ENCODE measurements at regions not wholly inside any gene's neighbourhood (a gene's known extent, or its start where the extent isn't known, plus 50 kb on each side); places are given as distances from the start of the nearest gene placed in this dataset.
"Not testable (repeated sequence)": the region's sequence is repeated elsewhere in the genome, so short reads cannot be mapped to it uniquely, and the experiment has no call there.

DNA sequence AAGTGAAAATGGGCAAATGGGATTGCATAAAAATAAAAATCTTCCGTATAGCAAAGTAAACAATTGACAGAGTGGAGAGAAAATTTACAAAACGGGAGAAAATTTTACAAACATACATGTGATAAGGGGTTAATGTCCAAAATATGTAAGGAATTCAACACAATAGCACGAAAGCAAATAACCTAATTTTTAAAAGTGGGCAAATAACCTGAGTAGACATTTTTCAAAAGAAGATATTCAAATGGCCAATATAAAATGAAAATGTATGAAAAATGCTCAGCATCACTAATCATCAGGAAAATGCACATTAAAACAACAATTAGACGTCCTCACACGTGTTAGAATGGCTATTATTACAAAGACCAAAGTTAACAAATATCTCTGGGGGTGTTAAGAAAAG is 441.5 kb downstream of the HTR1B start:
- Histone ChIP-seq H3K27ac (no peak overlapping the region), H3K4me3 (no peak overlapping the region)

DNA sequence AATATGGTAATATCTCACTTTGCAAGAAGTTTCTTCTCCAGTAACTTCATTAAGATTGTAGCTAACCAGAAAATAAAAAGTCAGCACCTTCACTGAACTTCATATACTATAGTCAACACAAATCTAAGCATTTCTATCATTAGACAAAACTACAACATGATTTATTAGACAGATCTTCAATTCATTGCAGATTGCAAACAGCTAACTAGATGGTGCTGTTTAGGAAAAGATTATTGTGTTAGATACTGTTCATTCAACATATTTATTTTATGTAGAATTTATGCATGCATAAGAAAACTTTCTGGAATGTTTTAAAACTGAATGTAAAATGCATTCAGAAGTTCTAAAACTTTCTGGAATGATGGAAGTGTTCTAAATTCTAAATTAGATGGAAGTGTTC is 442.1 kb downstream of the HTR1B start:
- no peak overlapping the region for H3K27ac ChIP-seq
- H3K4me3 ChIP-seq: no peak overlapping the region

DNA sequence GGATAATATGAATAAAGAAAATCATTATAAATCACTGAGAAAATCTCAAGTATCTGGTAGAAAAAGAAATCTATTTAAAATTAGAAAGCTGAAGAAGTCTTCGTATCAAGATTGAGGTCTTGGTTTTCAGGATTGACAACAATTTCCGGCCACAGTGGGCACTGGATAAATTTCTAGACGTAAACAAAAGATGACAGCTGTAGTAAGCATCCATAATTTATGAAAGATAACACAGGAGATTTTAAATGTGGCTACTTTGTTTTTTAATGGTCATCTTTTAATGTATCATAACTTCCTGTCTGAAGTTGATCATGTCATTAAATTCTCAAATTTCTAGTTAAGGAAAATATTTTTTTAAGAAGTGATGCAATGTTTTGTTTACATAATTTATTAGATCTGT is 444.2 kb downstream of the HTR1B start:
- Histone ChIP-seq H3K27ac (no peak overlapping the region), H3K4me3 (no peak overlapping the region)

DNA sequence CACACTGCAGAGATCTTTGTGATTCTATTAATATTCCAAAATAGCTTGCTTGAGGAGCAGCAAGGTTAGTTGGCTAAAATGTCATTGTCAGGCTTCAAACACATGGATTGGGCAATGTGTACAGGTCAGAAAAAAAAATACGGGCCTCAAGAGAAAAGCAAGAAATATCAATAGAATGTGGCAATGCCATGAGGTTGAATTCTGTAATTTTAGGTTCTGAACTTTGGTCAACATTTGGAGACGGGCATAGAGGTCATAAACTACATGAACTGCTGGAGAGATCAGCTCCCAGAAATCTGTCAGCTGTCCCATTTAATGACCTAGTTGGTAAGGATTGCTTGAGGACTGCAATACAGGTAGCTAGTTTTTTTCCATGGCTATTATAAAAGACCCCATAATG is 445.8 kb downstream of the HTR1B start:
- Histone ChIP-seq H3K4me3 (no peak overlapping the region), H3K27ac (no peak overlapping the region)

DNA sequence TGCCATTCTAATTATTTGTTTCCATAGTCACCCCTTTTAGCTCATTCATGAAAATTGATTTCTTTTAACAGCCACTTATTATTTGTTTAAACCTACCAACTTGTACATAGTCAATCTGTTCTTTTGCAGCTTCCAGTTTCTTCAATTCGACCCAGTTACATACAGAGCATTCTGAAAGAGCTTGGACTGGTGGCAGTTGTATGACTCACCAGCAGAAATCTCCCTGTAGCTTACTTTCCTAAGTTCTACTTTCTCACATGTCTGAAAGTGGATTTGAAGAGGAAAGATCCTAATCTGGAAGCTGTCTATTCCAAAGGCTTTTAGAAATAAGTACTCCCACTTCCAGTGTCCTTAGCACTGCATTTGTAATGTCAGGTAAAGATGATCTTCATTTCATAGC is 447.9 kb downstream of the HTR1B start:
- Histone ChIP-seq H3K27ac (no peak overlapping the region), H3K4me3 (no peak overlapping the region)

DNA sequence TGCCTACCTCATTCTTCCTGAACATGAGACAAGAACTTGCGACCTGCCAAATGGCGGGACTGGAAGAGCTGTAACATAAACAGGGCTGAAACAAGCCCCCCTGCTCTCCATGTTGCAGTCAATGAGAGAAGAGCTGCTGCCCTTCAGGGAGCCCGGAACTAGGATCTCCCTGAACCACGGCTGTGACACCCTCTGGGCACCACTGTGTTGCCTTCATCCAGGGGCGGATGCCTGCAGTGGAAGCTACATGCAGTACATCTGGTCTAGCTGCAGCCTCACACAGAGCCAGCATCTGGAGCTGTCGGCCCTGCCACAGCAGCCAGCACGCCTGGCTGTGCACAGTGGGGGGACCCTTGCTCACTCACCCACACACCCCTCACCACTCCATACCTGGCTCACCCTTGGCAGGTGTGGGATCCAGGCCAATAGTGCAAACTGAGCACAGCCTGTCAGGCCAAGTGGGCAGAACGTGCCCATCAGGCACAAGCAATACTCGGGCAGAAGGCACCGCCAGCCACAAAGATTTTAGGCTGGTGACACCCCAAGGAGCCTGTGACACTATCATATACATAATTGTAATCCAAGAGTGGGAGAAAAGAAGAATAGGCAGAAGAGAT is 451.3 kb downstream of the HTR1B start:
- Histone ChIP-seq H3K4me3 (no peak overlapping the region), H3K27ac (no peak overlapping the region)

DNA sequence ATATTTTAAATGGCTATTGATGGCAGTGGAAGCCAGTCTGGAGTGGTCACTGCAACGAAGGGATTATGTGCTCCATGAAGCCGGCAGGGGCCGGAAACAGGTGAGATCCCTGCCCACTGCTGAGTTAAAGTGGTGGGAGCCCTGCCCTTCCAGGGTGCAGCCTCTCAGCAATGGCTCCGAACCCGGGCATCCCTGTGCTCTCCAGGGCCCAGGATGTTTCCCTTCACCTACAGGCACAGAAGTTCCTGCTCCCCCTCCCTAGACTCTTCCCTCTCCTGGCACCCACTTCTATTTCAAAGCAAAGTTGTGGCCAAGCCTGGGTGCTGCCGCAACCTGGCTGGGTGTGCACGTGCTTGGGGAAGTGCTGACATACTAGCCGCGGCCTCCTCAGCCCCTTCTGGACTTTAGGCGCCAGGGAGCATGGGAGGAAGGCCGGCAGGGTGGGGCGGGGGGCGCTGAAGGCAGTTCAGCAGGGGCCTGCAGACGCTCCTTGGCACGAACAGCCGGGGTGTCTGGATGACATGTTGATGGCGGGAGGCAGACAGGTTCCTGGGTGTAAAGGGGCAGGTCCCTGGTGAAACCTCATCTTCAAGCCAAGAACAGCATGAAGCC is 452.3 kb downstream of the HTR1B start:
- Histone ChIP-seq H3K27ac (no peak overlapping the region), H3K4me3 (no peak overlapping the region)

DNA sequence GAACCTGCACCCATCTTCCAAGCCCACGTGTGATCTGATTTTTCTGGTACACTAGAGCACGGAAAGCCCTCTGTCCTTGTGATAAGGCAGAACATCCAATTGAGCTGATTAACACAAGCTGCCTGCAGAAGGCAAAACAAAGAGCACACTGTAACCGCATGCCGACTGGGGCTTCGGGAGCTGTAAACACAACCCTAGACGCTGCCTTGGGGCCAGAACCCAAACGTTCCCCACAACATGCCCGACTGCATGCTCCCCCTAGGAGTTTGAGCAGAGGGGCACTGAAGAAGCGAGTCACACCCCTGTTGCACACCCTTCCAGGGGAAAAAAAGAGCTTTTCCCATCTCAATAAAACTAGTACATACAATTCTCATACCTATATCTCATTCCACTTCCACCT is 470.7 kb downstream of the HTR1B start:
- no peak overlapping the region for H3K4me3 ChIP-seq
- H3K27ac ChIP-seq: no peak overlapping the region

DNA sequence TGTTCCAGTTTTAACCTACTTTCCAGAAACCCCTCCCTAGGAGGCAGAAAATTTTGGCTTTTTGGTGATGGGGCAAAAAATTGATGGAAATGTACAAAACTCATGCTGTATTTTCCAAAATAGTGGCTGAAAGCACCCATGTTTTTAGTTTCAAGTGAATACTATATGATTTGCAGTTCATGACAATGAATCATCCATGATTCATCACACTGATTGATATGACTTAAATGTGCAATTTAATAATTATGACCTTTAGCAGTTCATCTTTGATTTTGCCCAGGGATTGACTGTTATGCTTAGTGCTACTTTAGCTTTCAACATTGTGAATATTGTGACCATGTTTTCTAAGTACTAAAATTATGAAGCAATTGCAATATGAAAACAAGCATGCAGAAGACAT is 478.7 kb downstream of the HTR1B start:
- Histone ChIP-seq H3K27ac (no peak overlapping the region), H3K4me3 (no peak overlapping the region)

DNA sequence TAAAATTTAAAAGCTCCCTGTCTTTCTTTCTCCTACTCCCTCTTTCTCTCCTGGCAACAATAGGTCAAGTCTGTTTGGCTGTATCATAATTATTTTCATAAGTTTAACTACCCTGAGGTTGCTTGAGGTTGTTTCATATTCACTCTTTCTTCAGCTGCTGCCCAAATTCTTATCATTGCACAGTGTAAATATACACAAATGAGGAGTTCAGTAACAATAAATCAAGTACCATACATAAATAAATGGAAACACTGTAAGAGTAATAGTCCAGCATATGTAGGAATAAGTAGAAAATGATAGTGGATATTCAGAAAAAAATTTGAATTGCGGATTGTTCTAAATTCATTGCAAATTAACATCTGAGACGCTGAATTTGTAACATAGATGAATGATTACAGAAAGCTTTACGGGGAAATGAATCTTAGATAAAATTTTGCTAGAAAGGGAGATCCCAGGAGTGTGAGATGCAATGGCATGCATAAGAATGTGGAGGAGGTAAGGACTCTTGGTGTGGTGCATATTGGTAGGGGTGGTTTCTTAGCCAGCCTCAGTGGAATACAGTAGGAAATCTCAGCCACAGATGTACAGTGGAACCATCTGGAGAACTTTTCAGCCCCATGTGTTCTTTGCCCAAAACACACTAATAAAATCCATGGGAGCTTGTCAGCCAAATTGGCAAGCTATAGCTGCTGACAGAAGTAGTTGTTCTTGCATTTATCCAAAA is 480.7 kb downstream of the HTR1B start:
- no peak overlapping the region for H3K4me3 ChIP-seq
- peak overlapping the region in 2 of 21 experiments; percentile 11 to 44 for H3K27ac ChIP-seq

DNA sequence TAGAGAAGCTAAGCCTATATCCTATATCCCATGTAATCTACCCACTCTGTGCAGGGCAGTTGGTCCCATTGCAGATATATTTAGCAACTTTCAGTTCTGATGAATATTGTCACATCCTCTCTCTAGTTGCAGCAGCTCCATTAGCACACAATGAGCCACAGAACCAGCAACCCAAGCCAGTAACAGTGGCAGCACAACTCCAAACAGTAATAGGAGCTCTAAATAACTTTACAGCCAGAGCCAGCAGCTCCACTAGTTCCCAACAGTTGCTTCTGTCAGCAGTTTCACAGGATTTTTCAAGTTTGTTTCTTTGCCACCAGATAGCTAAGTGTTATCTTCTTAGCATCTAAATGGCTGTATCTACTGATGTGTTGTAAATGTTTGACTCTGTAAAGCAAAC is 490.8 kb downstream of the HTR1B start:
- Histone ChIP-seq H3K27ac (no peak overlapping the region), H3K4me3 (no peak overlapping the region)

DNA sequence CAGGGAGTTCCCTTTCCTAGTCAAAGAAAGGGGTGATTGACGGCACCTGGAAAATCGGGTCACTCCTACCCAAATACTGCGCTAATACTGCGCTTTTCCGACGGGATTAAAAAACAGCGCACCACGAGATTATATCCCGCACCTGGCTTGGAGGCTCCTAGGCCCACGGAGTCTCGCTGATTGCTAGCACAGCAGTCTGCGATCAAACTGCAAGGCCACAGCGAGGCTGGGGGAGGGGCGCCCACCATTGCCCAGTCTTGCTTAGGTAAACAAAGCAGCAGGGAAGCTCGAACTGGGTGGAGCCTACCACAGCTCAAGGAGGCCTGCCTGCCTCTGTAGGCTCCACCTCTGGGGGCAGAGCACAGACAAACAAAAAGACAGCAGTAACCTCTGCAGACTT is 504.1 kb downstream of the HTR1B start:
- H3K4me3 ChIP-seq, H3K27ac ChIP-seq: not testable (repeated sequence)

DNA sequence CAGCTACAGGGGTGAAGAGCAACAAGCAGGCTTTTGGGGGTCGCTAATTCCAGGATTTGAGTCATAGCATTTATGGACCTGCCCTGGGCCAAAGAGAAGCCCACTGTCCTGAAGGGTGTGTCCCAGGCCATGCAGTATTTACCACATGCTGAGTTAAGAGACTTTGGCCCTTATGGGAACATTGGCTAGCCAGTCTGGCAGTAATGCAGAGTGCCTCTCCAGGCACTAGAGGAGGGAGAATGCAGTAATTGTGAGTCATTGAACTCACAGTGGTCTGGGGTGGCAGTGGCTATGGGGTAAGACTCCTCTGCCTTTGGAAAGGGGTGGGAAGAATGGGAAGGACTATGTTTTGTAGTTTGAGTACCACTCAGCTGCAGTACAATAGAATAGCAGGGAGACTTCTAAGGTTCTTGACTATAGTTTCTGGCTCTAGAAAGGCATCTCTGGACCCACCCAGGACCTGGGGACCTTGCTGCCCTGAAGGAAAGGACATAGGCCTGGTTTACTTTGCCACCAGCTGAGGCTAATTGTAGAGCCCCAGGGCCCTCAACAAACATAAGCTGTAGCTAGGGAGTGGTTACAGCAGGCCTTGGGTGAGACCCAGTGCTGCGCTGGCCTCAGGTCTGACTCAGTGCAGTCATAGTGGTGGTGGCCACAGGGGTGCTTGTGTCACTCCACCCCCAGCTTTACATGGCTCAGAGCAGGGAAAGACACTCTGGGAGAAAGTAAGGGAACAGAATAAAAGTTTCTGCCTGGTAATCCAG is 520.9 kb downstream of the HTR1B start:
- no peak overlapping the region for H3K4me3 ChIP-seq
- no peak overlapping the region for H3K27ac ChIP-seq

DNA sequence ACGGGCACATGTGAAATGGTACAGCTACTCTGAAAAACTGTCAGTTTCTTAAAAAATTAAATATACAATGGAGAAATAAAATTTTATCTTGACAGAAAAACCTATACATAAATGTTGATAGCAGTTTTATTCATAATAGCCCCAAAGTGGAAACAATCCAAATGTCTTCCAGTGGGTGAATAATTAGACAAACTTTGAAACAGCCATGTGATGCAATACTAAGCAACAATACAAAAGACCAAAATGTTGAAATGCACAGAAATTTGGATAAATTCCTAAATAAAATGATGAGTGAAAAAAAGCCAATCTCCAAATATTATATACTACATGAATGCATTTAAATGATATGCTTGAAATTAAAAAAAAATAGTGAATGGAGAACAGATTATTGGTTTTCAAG is 523.1 kb downstream of the HTR1B start:
- Histone ChIP-seq H3K4me3 (no peak overlapping the region), H3K27ac (no peak overlapping the region)

DNA sequence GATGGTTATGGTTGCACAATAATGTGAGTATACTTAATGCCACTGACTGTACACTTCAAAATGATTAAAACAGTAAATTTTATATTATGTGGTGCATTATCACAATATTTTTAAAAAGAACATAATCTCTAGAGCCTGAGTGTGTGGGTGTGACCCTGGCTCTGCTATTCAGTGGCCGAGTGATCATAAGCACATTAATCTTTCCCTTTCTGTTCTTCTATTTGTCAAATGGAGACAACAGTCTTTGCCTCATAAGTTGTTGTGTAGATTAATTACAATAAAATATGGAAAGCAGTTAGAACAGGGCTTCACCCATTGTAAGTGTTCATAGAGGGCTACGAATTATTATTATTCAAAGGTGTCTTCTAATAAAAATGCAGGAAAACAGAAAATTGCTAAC is 548.6 kb downstream of the HTR1B start:
- no peak overlapping the region for H3K4me3 ChIP-seq
- H3K27ac ChIP-seq: no peak overlapping the region

DNA sequence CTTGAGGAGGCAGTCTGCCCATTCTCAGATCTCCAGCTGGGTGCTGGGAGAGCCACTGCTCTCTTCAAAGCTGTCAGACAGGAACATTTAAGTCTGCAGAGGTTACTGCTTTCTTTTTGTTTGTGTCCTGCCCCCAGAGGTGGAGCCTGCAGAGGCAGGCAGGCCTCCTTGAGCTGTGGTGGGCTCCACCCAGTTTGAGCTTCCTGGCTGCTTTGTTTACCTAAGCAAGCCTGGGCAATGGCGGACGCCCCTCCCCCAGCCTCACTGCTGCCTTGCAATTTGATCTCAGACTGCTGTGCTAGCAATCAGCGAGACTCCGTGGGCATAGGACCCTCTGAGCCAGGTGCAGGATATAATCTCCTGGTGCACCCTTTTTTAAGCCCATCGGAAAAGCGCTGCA is 557.8 kb downstream of the HTR1B start:
- not testable (repeated sequence) for H3K4me3 ChIP-seq, H3K27ac ChIP-seq

DNA sequence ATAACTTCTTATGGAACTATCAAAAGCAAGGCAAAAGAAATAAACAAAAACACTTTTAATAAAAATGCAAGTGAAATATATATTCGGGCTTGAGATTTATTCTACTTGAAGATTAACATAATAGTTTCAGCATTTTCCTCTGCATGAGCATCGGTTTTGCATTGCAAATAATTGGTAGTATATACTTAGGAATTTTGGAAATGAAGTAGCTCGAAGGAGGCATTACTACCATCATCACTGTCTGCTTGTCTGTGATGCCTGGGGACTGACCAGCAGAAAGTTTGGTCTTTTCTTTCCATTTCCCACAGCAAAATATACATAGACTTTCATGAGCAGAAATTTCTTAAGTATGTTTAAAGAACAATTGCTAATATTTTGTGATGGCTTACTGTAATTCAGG is 570.7 kb downstream of the HTR1B start:
- H3K27ac ChIP-seq: no peak overlapping the region
- H3K4me3 ChIP-seq: no peak overlapping the region

DNA sequence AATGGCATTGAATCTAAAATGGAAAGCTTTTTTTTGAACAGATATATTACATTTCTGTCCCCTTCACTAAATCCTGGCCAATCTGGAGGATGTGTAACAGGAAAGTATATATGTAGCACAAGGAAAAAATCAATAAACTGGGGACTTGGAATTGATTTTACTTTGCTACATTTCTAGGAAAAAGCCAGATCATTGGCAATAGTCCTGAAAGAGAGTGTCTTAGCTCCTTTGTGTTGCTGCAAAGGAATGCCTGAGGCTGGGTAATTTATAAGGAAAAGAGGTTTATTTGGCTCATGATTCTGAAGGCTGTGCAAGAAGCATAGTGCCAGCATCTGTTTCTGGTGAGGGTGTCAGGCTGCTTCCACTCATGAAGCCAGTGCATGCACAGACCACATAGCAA is 574.9 kb downstream of the HTR1B start:
- H3K27ac ChIP-seq: no peak overlapping the region
- H3K4me3 ChIP-seq: no peak overlapping the region

DNA sequence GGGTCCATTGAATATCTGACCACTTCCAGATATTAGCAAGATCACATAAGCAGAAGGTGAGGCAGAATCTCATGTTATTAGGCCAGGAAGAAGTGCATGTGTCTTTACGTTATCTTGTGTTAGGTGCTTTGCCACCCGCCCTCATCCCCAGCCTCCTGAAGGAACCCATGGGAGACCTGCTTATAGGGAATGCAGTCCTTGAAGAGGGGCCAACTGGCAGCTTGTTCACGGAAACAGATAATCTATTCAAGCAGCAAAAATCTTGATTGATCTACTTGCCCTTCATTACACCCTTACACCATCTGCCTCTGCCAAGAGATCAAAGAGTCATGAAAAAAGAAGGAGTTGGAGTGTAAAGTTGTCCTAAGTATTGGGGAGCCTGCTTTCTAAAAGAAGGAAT is 576.4 kb downstream of the HTR1B start:
- Histone ChIP-seq H3K27ac (no peak overlapping the region), H3K4me3 (no peak overlapping the region)

DNA sequence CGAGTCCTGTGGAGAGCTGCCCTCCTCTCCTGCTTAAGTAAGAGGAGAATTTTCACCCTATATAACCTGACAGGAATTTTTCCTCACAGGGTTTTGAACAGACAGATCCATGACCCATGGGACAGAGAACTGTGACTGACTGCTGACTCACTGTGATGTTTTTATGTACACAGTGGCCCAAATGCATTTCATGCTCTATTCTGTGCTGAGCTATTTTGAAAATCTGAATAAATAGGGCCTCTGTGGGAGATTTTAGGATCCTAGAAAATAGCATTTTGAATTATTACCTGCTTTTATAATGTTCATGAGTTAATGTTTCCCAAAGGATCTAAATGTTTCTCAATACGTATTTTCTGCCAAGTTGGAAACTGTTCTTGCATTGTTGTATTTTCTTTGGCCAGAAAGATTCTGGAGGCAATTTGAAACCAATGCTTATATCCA is 577.4 kb downstream of the HTR1B start:
- no peak overlapping the region for H3K27ac ChIP-seq
- no peak overlapping the region for H3K4me3 ChIP-seq

DNA sequence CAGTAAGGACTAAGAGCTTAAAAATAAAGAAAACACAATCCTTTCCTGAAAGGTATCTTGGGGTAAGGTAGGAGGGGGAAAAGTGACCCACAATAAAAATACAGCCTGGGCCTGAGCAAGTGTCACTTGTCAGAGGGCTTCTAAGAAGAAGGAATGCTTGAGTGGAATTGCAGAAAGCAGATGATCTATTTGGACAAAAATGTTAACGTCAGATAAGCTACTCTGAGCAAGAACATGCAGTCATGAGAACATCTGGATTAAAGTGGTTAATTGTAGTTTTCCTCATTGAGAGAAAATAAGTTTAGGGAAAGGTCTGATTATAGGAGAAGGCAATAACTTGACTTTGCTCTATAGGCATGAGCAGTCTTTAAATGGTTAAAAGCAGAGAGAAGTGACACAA is 581.9 kb downstream of the HTR1B start:
- no peak overlapping the region for H3K4me3 ChIP-seq

More for the DNA sequence above, 581.9 kb downstream of the HTR1B start:
- no peak overlapping the region for H3K27ac ChIP-seq

Measured in skin epidermis (tissue), 12 donors.